ENCODE measurements at regions not wholly inside any gene's neighbourhood (a gene's known extent, or its start where the extent isn't known, plus 50 kb on each side); places are given as distances from the start of the nearest gene placed in this dataset.
A peak's percentile ranks its signal among the peaks of the same experiment; 100 is the strongest.

DNA sequence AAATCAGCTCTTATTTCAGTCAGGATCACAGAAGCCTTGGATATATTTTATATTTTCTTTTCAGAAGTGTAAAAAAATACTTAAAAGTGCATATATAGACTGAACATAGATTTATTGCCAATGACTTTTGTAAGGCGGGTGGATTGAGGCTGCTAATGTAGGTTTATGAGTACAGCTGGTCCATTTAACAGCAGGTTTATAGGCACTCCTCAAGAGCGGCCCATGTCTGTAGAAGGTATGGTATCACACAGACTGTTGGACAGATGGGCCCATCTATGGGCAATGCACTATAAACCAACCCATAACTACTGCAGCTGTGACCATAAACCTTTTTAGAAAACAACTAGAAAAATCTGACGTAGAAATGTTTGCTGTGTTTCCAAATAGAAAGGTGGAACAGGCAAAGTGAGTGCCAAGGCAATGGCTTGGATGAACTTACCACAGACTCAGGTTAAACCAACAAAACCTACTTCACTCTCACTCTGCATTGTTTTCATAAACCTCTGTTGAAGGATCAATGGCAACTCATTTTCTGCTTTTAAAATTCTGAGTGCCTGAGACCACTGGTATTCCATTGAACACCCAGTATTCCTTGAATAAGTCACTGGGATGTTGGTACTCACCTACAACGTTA, 170.6 kb upstream of the EYA4 start:
- Histone ChIP-seq H3K9ac (ENCODE audit: insufficient read depth in 1 of 2, low read length in 2 of 2) (no peak overlapping the region), H3K4me1 (ENCODE audit: control insufficient read depth in 5 of 5, insufficient read depth in 5 of 5, low read length in 5 of 5) (no peaks in the 10 kb centered on the region), H3K36me3 (ENCODE audit: control insufficient read depth in 4 of 4, insufficient read depth in 4 of 4, low read length in 4 of 4) (no peaks in the 10 kb centered on the region), H3K9me3 (ENCODE audit: control insufficient read depth in 4 of 4, insufficient read depth in 3 of 4, low read length in 3 of 4) (no peaks in the 10 kb centered on the region), H3K27me3 (ENCODE audit: control insufficient read depth in 3 of 3, insufficient read depth in 3 of 3, low read length in 2 of 3) (no peaks in the 10 kb centered on the region), H3K4me3 (no peak overlapping the region), H3K27ac (ENCODE audit: low read depth in 1 of 2, low read length in 1 of 2) (no peak overlapping the region)
- TF ChIP-seq, protein P1, sequence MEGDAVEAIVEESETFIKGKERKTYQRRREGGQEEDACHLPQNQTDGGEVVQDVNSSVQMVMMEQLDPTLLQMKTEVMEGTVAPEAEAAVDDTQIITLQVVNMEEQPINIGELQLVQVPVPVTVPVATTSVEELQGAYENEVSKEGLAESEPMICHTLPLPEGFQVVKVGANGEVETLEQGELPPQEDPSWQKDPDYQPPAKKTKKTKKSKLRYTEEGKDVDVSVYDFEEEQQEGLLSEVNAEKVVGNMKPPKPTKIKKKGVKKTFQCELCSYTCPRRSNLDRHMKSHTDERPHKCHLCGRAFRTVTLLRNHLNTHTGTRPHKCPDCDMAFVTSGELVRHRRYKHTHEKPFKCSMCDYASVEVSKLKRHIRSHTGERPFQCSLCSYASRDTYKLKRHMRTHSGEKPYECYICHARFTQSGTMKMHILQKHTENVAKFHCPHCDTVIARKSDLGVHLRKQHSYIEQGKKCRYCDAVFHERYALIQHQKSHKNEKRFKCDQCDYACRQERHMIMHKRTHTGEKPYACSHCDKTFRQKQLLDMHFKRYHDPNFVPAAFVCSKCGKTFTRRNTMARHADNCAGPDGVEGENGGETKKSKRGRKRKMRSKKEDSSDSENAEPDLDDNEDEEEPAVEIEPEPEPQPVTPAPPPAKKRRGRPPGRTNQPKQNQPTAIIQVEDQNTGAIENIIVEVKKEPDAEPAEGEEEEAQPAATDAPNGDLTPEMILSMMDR (IDR thresholded peaks at IDR 0.05; ENCODE audit: control extremely low read depth, extremely low read depth) = no peak
- ATAC-seq (ENCODE audit: insufficient read depth, low FRiP score) = no peak
- WGBS, 2 donors = 81 to 84% methylated on average over 4 of the region's 4 CpGs
- DNase-seq = no peak

DNA sequence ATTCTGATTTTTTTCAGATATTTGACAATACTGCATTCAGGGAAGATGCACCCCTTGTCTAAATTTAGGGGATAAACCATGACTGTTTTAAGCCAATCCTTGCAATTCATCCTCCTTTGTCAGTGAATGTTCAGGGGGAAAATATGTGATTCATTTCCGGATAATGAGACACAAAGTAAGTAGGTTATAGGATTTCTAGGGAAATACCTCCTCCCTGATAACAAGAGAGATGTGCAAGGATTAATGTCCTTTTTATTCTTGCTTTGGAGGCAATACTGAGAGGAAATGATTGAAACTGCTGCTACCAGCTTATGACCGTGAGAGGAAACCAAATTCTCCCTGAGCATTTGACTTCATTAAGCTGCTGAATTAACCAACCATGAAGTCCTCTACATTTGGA, 161.3 kb upstream of the EYA4 start:
- TF ChIP-seq, protein P1 (IDR thresholded peaks at IDR 0.05; ENCODE audit: control extremely low read depth, extremely low read depth) = no peak

DNA sequence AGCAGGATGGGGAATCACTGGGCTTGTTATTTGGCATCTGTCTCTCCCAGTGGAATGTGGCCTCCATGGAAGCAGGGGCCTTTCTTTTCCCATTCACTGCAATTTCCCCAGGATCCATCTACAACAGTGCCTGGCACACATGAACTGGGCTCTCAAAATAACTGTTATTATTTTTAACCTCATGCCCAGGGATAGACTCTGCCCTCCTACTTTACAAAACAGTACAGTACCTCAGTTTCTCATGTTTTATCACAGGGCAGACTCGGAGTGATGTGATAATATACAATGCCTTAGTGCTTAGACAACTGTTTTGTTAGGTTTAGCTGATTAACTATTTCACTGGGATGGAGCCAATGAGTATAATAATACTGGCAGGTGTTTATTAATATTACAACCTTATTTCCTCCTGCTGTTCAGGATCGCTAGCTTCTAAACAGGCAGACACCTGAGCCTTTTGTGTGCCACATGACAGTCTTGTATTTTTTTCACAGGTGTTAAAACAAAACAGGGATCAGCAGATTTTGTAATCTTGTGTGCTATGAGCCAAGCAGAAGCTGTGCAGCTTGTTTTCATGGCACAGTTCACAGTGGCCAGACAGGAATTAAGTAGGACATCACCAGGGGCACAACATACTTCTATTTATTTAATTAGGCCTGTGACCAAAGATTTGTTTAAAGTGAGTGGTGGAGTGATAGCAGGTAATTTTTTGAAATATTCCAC, 157.7 kb upstream of the EYA4 start:
- H3K4me1 ChIP-seq (ENCODE audit: control insufficient read depth in 5 of 5, insufficient read depth in 5 of 5, low read length in 5 of 5) = peaks cover 0 to 12% (median 0%) of the 10 kb centered on the region in 5 donors
- ATAC-seq (ENCODE audit: insufficient read depth, low FRiP score) (no peak), DNase-seq (no peak)
- 71 to 76% methylated on average over 2 of the region's 2 CpGs for WGBS, 2 donors
- H3K36me3 ChIP-seq (ENCODE audit: control insufficient read depth in 4 of 4, insufficient read depth in 4 of 4, low read length in 4 of 4) = no peaks in the 10 kb centered on the region
- H3K27ac ChIP-seq (ENCODE audit: low read depth in 1 of 2, low read length in 1 of 2) = peak overlapping the region in 1 of 2 donors; percentile 29
- no peak overlapping the region for H3K9ac ChIP-seq (ENCODE audit: insufficient read depth in 1 of 2, low read length in 2 of 2)
- no peak overlapping the region for H3K4me3 ChIP-seq
- H3K9me3 ChIP-seq (ENCODE audit: control insufficient read depth in 4 of 4, insufficient read depth in 3 of 4, low read length in 3 of 4) = no peaks in the 10 kb centered on the region
- TF ChIP-seq, protein P1 (IDR thresholded peaks at IDR 0.05; ENCODE audit: control extremely low read depth, extremely low read depth) = no peak
- H3K27me3 ChIP-seq (ENCODE audit: control insufficient read depth in 3 of 3, insufficient read depth in 3 of 3, low read length in 2 of 3) = no peaks in the 10 kb centered on the region

More for the DNA sequence above, 161.3 kb upstream of the EYA4 start:
- WGBS, 2 donors = 59 to 79% methylated on average over 2 of the region's 2 CpGs
- no peak overlapping the region for H3K4me3 ChIP-seq
- H3K27ac ChIP-seq (ENCODE audit: low read depth in 1 of 2, low read length in 1 of 2) = no peak overlapping the region
- no peaks in the 10 kb centered on the region for H3K27me3 ChIP-seq (ENCODE audit: control insufficient read depth in 3 of 3, insufficient read depth in 3 of 3, low read length in 2 of 3)
- no peak for DNase-seq
- H3K36me3 ChIP-seq (ENCODE audit: control insufficient read depth in 4 of 4, insufficient read depth in 4 of 4, low read length in 4 of 4) = no peaks in the 10 kb centered on the region
- no peak for ATAC-seq (ENCODE audit: insufficient read depth, low FRiP score)
- peaks cover 0 to 5% (median 0%) of the 10 kb centered on the region in 5 donors for H3K4me1 ChIP-seq (ENCODE audit: control insufficient read depth in 5 of 5, insufficient read depth in 5 of 5, low read length in 5 of 5)
- no peak overlapping the region for H3K9ac ChIP-seq (ENCODE audit: insufficient read depth in 1 of 2, low read length in 2 of 2)
- H3K9me3 ChIP-seq (ENCODE audit: control insufficient read depth in 4 of 4, insufficient read depth in 3 of 4, low read length in 3 of 4) = no peaks in the 10 kb centered on the region
